ENCODE measurements at regions not wholly inside any gene's neighbourhood (a gene's known extent, or its start where the extent isn't known, plus 50 kb on each side); places are given as distances from the start of the nearest gene placed in this dataset.

GRCh38 chr11:39236916-39237315, 2222.5 kb downstream of the LRRC4C start:
- no peaks in the 10 kb centered on the region for H3K36me3 ChIP-seq (ENCODE audit: control insufficient read depth, insufficient read depth, low read length)
- no peak overlapping the region for H3K4me3 ChIP-seq (ENCODE audit: low read depth in 2 of 2, low read length in 2 of 2)
- CTCF ChIA-PET, result no interaction called here
- DNase-seq (ENCODE audit: low read depth, low spot score) (no peak), ATAC-seq (no peak)
- H3K9me3 ChIP-seq (ENCODE audit: control insufficient read depth, insufficient read depth, low read depth, low read length), result no peaks in the 10 kb centered on the region
- intact Hi-C loops (cut with micrococcal nuclease; ENCODE audit: unreplicated experiment) (no loop called here), in situ Hi-C loops (cut with HindIII; ENCODE audit: low pct_unique_long_range_greater_than_20kb, low sequenced_read_pairs) (no loop called here)
- no TSS peak for BruUV-seq (replicated peaks)
- no peaks in the 10 kb centered on the region for H3K4me1 ChIP-seq (ENCODE audit: control insufficient read depth, insufficient read depth, low read length)
- H3K27me3 ChIP-seq (ENCODE audit: control insufficient read depth, insufficient read depth, low read length), result no peaks in the 10 kb centered on the region
- H3K27ac ChIP-seq (ENCODE audit: low read length), result no peak overlapping the region
- POLR2A ChIA-PET, result no interaction called here
- TF ChIP-seq REST (IDR thresholded peaks at IDR 0.05; ENCODE audit: insufficient read depth in 1 of 2, low read depth in 2 of 2, low read length in 1 of 2) (no peak), TCF7L2 (IDR thresholded peaks at IDR 0.05; ENCODE audit: low read depth, low read length) (no peak), POLR2AphosphoS5 (IDR thresholded peaks at IDR 0.05; ENCODE audit: low read depth, low read length) (no peak), CTCF (IDR thresholded peaks at IDR 0.05) (no peak), SIN3A (IDR thresholded peaks at IDR 0.05; ENCODE audit: borderline replicate concordance, insufficient read depth, low read depth, low read length) (no peak)

- no TSS peak for BruUV-seq (replicated peaks)
- Histone ChIP-seq H3K36me3 (ENCODE audit: control insufficient read depth, insufficient read depth, low read length) (no peaks in the 10 kb centered on the region), H3K27ac (ENCODE audit: low read length) (no peak overlapping the region), H3K4me3 (ENCODE audit: low read depth in 2 of 2, low read length in 2 of 2) (no peak overlapping the region), H3K27me3 (ENCODE audit: control insufficient read depth, insufficient read depth, low read length) (no peaks in the 10 kb centered on the region), H3K9me3 (ENCODE audit: control insufficient read depth, insufficient read depth, low read depth, low read length) (no peaks in the 10 kb centered on the region), H3K4me1 (ENCODE audit: control insufficient read depth, insufficient read depth, low read length) (no peaks in the 10 kb centered on the region)
- no peak for TF ChIP-seq TCF7L2 (IDR thresholded peaks at IDR 0.05; ENCODE audit: low read depth, low read length)
- no peak for TF ChIP-seq SIN3A (IDR thresholded peaks at IDR 0.05; ENCODE audit: borderline replicate concordance, insufficient read depth, low read depth, low read length)
- TF ChIP-seq REST (IDR thresholded peaks at IDR 0.05; ENCODE audit: insufficient read depth in 1 of 2, low read depth in 2 of 2, low read length in 1 of 2), result no peak
- no peak for TF ChIP-seq POLR2AphosphoS5 (IDR thresholded peaks at IDR 0.05; ENCODE audit: low read depth, low read length)
- POLR2A ChIA-PET, result no interaction called here
- CTCF ChIA-PET, result no interaction called here
- DNase-seq (ENCODE audit: low read depth, low spot score), result no peak
- no peak for ATAC-seq
- in situ Hi-C loops (cut with HindIII; ENCODE audit: low pct_unique_long_range_greater_than_20kb, low sequenced_read_pairs), result no loop called here
- intact Hi-C loops (cut with micrococcal nuclease; ENCODE audit: unreplicated experiment), result no loop called here
These were observed 2237.8 kb downstream of the LRRC4C start for GRCh38 chr11:39221550-39222138.

All from Panc1 (cell line).